IMR-90 (cell line): ENCODE measurements at regions not wholly inside any gene's neighbourhood (a gene's known extent, or its start where the extent isn't known, plus 50 kb on each side); places are given as distances from the start of the nearest gene placed in this dataset.

Source experiments
- ATAC-seq: fragments of 200-7000 bp; cut with Tn5 transposase; 2 replicates; pipeline ENCODE4 v1.9.1; 2020; ENCODE audit warnings: low read depth, mild to moderate bottlenecking, moderate library complexity
- BruUV-seq: library from RNA; stranded (reverse); fragments of 400-500 nt; replicated peaks from 2 replicates; lab custom pipeline; 2021; lab: Mats Ljungman, UMichigan
- CTCF ChIA-PET: fragments of 300-600 bp; formaldehyde crosslinking; extraction: SDS; loops from one replicate; lab custom pipeline; 2021; ENCODE audit warnings: antibody characterized with exemption; lab: Yijun Ruan, JAX
- POLR2A ChIA-PET: fragments of 300-600 bp; sonication (Branson Sonifier 250); formaldehyde crosslinking; loops from one replicate; lab custom pipeline; 2022; ENCODE audit warnings: antibody characterized with exemption; ENCODE audit not compliant: unreplicated experiment; lab: Charles Lee
- DNase-seq: peaks from one replicate; pipeline ENCODE4 v3.0.0; 2013
- H2AFZ ChIP-seq: replicated peaks from 2 replicates; pipeline ENCODE3; 2013; ENCODE audit warnings: low read length, mild to moderate bottlenecking; ENCODE audit not compliant: poor library complexity
- H2AK5ac ChIP-seq: 2 replicates; pipeline ENCODE4 v1.6.1; 2013; ENCODE audit warnings: low read depth, low read length, inconsistent platforms
- H2AK9ac ChIP-seq: replicated peaks from 2 replicates; pipeline ENCODE3; 2013; ENCODE audit warnings: mild to moderate bottlenecking, low read depth, low read length, moderate library complexity; ENCODE audit not compliant: poor library complexity
- H2BK120ac ChIP-seq: 2 replicates; pipeline ENCODE4 v1.6.1; 2013; ENCODE audit warnings: low read depth, low read length, inconsistent platforms
- H2BK15ac ChIP-seq: 3 replicates; pipeline ENCODE4 v1.6.1; 2013; ENCODE audit warnings: low read depth, low read length, inconsistent platforms
- H2BK20ac ChIP-seq: 2 replicates; pipeline ENCODE4 v1.6.1; 2013; ENCODE audit warnings: low read depth, mild to moderate bottlenecking, inconsistent platforms, low read length, moderate library complexity
- H2BK5ac ChIP-seq: 2 replicates; pipeline ENCODE4 v1.6.1; 2013; ENCODE audit warnings: mild to moderate bottlenecking, low read depth, low read length, inconsistent platforms; ENCODE audit not compliant: poor library complexity, severe bottlenecking
- H3K14ac ChIP-seq: replicated peaks from 2 replicates; pipeline ENCODE4 v1.6.1; 2013; ENCODE audit warnings: low read depth, low read length, inconsistent platforms
- H3K18ac ChIP-seq: 2 replicates; pipeline ENCODE4 v1.6.1; 2013; ENCODE audit warnings: low read depth, low read length, control low read depth
- H3K23ac ChIP-seq: 2 replicates; pipeline ENCODE4 v1.6.1; 2013; ENCODE audit warnings: low read depth, low read length, inconsistent platforms
- H3K27ac ChIP-seq: 2 replicates; pipeline ENCODE4 v1.5.1; 2013; ENCODE audit warnings: mild to moderate bottlenecking, control low read depth, low read length; ENCODE audit not compliant: insufficient read depth
- H3K27me3 ChIP-seq: 2 replicates; pipeline ENCODE4 v1.6.1; 2013; ENCODE audit warnings: low read length; ENCODE audit not compliant: control insufficient read depth, insufficient read depth
- H3K36me3 ChIP-seq: 2 replicates; pipeline ENCODE4 v1.6.1; 2013; ENCODE audit warnings: low read length, mixed read lengths; ENCODE audit not compliant: control insufficient read depth, insufficient read depth
- H3K4ac ChIP-seq: 2 replicates; pipeline ENCODE4 v1.6.1; 2013; ENCODE audit warnings: low read depth, low read length, inconsistent platforms
- H3K4me1 ChIP-seq: 2 replicates; pipeline ENCODE4 v1.6.1; 2013; ENCODE audit warnings: low read length, mixed read lengths; ENCODE audit not compliant: control insufficient read depth, insufficient read depth
- H3K4me2 ChIP-seq: 2 replicates; pipeline ENCODE4 v1.6.1; 2013; ENCODE audit warnings: low read depth, mild to moderate bottlenecking, control low read depth, low read length, moderate library complexity
- H3K4me3 ChIP-seq: 2 replicates; pipeline ENCODE4 v1.5.1; 2013; ENCODE audit warnings: low read depth, mild to moderate bottlenecking, control low read depth, low read length, moderate library complexity; ENCODE audit not compliant: insufficient read depth
- H3K56ac ChIP-seq: 2 replicates; pipeline ENCODE4 v1.6.1; 2013; ENCODE audit warnings: low read length, inconsistent platforms; ENCODE audit not compliant: insufficient read depth; ENCODE audit errors: extremely low read depth
- H3K79me1 ChIP-seq, 2 experiments: 2 replicates each; pipeline ENCODE4 v1.6.1; 2013; ENCODE audit warnings: low read length in 2 of 2, inconsistent platforms in 1 of 2, low read depth in 1 of 2
- H3K9ac ChIP-seq: 2 replicates; pipeline ENCODE4 v1.6.1; 2013; ENCODE audit warnings: low read depth, low read length, control low read depth
- H3K9me1 ChIP-seq: 2 replicates; pipeline ENCODE4 v1.6.1; 2013; ENCODE audit warnings: low read length, inconsistent platforms; ENCODE audit not compliant: insufficient read depth
- H3K9me3 ChIP-seq: 2 replicates; pipeline ENCODE4 v1.6.1; 2013; ENCODE audit warnings: low read length; ENCODE audit not compliant: control insufficient read depth, insufficient read depth
- H4K20me1 ChIP-seq: 2 replicates; pipeline ENCODE4 v1.6.1; 2013; ENCODE audit warnings: low read length, inconsistent platforms; ENCODE audit not compliant: insufficient read depth
- H4K5ac ChIP-seq: 2 replicates; pipeline ENCODE4 v1.6.1; 2013; ENCODE audit warnings: mild to moderate bottlenecking, low read depth, low read length, control low read depth
- H4K8ac ChIP-seq, 2 experiments: 2 replicates each; pipeline ENCODE4 v1.6.1; 2013; ENCODE audit warnings: low read depth in 2 of 2, low read length in 2 of 2, control low read depth in 1 of 2, inconsistent platforms in 1 of 2
- H4K91ac ChIP-seq: 2 replicates; pipeline ENCODE4 v1.6.1; 2013; ENCODE audit warnings: low read depth, low read length, inconsistent platforms; ENCODE audit not compliant: insufficient read depth
- BHLHE40 ChIP-seq: fragments of 150-350 bp; IDR thresholded peaks from 2 replicates; pipeline ENCODE4 v1.6.1; 2016; ENCODE audit warnings: mild to moderate bottlenecking, low read depth, low read length
- CHD1 ChIP-seq: IDR thresholded peaks from 2 replicates; pipeline ENCODE4 v1.6.1; 2012; ENCODE audit warnings: low read depth, low read length, improper control_type of control experiment
- FOS ChIP-seq: fragments of 150-350 bp; IDR thresholded peaks from 2 replicates; pipeline ENCODE4 v1.6.1; 2016; ENCODE audit warnings: low read depth, low read length
- MAFK ChIP-seq: IDR thresholded peaks from 2 replicates; pipeline ENCODE4 v1.6.1; 2012; ENCODE audit warnings: low read depth, low read length, improper control_type of control experiment
- MAZ ChIP-seq: IDR thresholded peaks from 2 replicates; pipeline ENCODE4 v1.6.1; 2012; ENCODE audit warnings: low read depth, mild to moderate bottlenecking, low read length, improper control_type of control experiment, moderate library complexity, borderline replicate concordance
- MXI1 ChIP-seq: IDR thresholded peaks from 2 replicates; pipeline ENCODE4 v1.6.1; 2012; ENCODE audit warnings: low read depth, mild to moderate bottlenecking, low read length, moderate library complexity, borderline replicate concordance
- NFE2L2 ChIP-seq: fragments of 150-350 bp; IDR thresholded peaks from 2 replicates; pipeline ENCODE4 v1.6.1; 2016; ENCODE audit warnings: low read depth, mild to moderate bottlenecking, low read length
- POLR2A ChIP-seq: IDR thresholded peaks from 2 replicates; pipeline ENCODE4 v1.6.1; 2012; ENCODE audit warnings: mild to moderate bottlenecking, low read depth, low read length
- RAD21 ChIP-seq: IDR thresholded peaks from 2 replicates; pipeline ENCODE4 v1.6.1; 2012; ENCODE audit warnings: low read length, improper control_type of control experiment
- RCOR1 ChIP-seq: IDR thresholded peaks from 2 replicates; pipeline ENCODE4 v1.6.1; 2012; ENCODE audit warnings: mild to moderate bottlenecking, low read length, improper control_type of control experiment; ENCODE audit not compliant: insufficient replicate concordance
- RFX5 ChIP-seq: IDR thresholded peaks from 2 replicates; pipeline ENCODE4 v1.8.0; 2012; ENCODE audit warnings: low read depth, mild to moderate bottlenecking, low read length, moderate library complexity
- SMC3 ChIP-seq: fragments of 150-350 bp; IDR thresholded peaks from 2 replicates; pipeline ENCODE4 v1.6.1; 2016; ENCODE audit warnings: low read depth, mild to moderate bottlenecking, antibody characterized with exemption, low read length, moderate library complexity
- WGBS, 2 experiments: methylation state at CpG; one replicate each; pipeline versions ENCODE4 v1.1.5 to v1.1.7; 2013; ENCODE audit warnings: missing lambda C conversion rate in 2 of 2; ENCODE audit not compliant: insufficient read length in 1 of 2; ENCODE audit errors: extremely low coverage in 2 of 2; 5-methylcytosine and 5-hydroxymethylcytosine counted together
- dilution Hi-C: fragments of 300-500 bp; cut with HindIII; formaldehyde crosslinking; loops from one replicate; pipeline ENCODE4 v1.14.3; 2018; ENCODE audit warnings: low sequenced_read_pairs; ENCODE audit not compliant: unreplicated experiment
- in situ Hi-C: fragments of 300-500 bp; cut with MboI; formaldehyde crosslinking; loops from 3 replicates; pipeline ENCODE4 v1.14.3; 2019; ENCODE audit warnings: low sequenced_read_pairs, inconsistent platforms, mixed read lengths
- intact Hi-C: fragments of 100-400 bp; cut with micrococcal nuclease; formaldehyde crosslinking; loops from 2 replicates; pipeline ENCODE4 v1.10.0; 2022
- TF ChIP-seq, protein P1 (sequence below): conservative IDR thresholded peaks from 2 replicates; pipeline ENCODE4 v1.5.1; 2012; ENCODE audit warnings: mild to moderate bottlenecking, low read depth, low read length, improper control_type of control experiment
- TF ChIP-seq, protein P2 (sequence below): fragments of 150-350 bp; IDR thresholded peaks from 2 replicates; pipeline ENCODE4 v1.6.1; 2017; ENCODE audit warnings: mild to moderate bottlenecking, antibody characterized with exemption, low read length, low read depth
- TF ChIP-seq, protein P3 (sequence below): fragments of 150-350 bp; IDR thresholded peaks from 2 replicates; pipeline ENCODE4 v1.6.1; 2016; ENCODE audit warnings: low read depth, mild to moderate bottlenecking, low read length, moderate library complexity, borderline replicate concordance

- intact Hi-C loops = no loop called here
- in situ Hi-C loops = no loop called here
- H2BK120ac ChIP-seq = no peak overlapping the region
- BruUV-seq = no TSS peak
- no peak overlapping the region for H2AFZ ChIP-seq
- H2BK20ac ChIP-seq = no peak overlapping the region
- H3K27me3 ChIP-seq = no peaks in the 10 kb centered on the region
- no peaks in the 10 kb centered on the region for H3K4me1 ChIP-seq
- POLR2A ChIA-PET = no interaction called here
- no peak for DNase-seq
- H2BK15ac ChIP-seq = no peak overlapping the region
- H3K18ac ChIP-seq = no peak overlapping the region
- H3K4me2 ChIP-seq = no peak overlapping the region
- no peak overlapping the region for H4K8ac ChIP-seq
- no peaks in the 10 kb centered on the region for H4K20me1 ChIP-seq
- no peak overlapping the region for H4K91ac ChIP-seq
- H3K23ac ChIP-seq = no peak overlapping the region
- H3K79me1 ChIP-seq = no peaks in the 10 kb centered on the region
- no peaks in the 10 kb centered on the region for H3K9me1 ChIP-seq
- dilution Hi-C loops = no loop called here
- H2AK9ac ChIP-seq = no peak overlapping the region
- ATAC-seq = no peak
- H3K9ac ChIP-seq = no peak overlapping the region
- 33% methylated on average over 1 of the region's 6 CpGs; no CpG with 5 or more reads in 1 of the 2 experiments for WGBS, 2 experiments
- H3K27ac ChIP-seq = no peak overlapping the region
- no peak for TF ChIP-seq FOS
- TF ChIP-seq, protein P1, sequence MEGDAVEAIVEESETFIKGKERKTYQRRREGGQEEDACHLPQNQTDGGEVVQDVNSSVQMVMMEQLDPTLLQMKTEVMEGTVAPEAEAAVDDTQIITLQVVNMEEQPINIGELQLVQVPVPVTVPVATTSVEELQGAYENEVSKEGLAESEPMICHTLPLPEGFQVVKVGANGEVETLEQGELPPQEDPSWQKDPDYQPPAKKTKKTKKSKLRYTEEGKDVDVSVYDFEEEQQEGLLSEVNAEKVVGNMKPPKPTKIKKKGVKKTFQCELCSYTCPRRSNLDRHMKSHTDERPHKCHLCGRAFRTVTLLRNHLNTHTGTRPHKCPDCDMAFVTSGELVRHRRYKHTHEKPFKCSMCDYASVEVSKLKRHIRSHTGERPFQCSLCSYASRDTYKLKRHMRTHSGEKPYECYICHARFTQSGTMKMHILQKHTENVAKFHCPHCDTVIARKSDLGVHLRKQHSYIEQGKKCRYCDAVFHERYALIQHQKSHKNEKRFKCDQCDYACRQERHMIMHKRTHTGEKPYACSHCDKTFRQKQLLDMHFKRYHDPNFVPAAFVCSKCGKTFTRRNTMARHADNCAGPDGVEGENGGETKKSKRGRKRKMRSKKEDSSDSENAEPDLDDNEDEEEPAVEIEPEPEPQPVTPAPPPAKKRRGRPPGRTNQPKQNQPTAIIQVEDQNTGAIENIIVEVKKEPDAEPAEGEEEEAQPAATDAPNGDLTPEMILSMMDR = no peak
- TF ChIP-seq, protein P2, sequence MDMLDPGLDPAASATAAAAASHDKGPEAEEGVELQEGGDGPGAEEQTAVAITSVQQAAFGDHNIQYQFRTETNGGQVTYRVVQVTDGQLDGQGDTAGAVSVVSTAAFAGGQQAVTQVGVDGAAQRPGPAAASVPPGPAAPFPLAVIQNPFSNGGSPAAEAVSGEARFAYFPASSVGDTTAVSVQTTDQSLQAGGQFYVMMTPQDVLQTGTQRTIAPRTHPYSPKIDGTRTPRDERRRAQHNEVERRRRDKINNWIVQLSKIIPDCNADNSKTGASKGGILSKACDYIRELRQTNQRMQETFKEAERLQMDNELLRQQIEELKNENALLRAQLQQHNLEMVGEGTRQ = no peak
- TF ChIP-seq MAZ = no peak
- no peak for TF ChIP-seq RFX5
- no peak for TF ChIP-seq POLR2A
- no peak for TF ChIP-seq SMC3
- no peak for TF ChIP-seq MAFK
- no peak for TF ChIP-seq NFE2L2
- TF ChIP-seq, protein P3, sequence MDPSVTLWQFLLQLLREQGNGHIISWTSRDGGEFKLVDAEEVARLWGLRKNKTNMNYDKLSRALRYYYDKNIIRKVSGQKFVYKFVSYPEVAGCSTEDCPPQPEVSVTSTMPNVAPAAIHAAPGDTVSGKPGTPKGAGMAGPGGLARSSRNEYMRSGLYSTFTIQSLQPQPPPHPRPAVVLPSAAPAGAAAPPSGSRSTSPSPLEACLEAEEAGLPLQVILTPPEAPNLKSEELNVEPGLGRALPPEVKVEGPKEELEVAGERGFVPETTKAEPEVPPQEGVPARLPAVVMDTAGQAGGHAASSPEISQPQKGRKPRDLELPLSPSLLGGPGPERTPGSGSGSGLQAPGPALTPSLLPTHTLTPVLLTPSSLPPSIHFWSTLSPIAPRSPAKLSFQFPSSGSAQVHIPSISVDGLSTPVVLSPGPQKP = no peak
- no peak for TF ChIP-seq RCOR1
- TF ChIP-seq RAD21 = no peak
- no peak for TF ChIP-seq MXI1
- no peak for TF ChIP-seq CHD1
- no peak for TF ChIP-seq BHLHE40
- H2BK5ac ChIP-seq = no peak overlapping the region
- no peak overlapping the region for H3K4me3 ChIP-seq
- no peak overlapping the region for H4K5ac ChIP-seq
- H2AK5ac ChIP-seq = no peak overlapping the region
- no peak overlapping the region for H3K4ac ChIP-seq
- CTCF ChIA-PET = no interaction called here
- H3K36me3 ChIP-seq = no peaks in the 10 kb centered on the region
- peaks cover 12% of the 10 kb centered on the region for H3K9me3 ChIP-seq
- no peak overlapping the region for H3K56ac ChIP-seq
- no peak overlapping the region for H3K14ac ChIP-seq
Measured at GRCh38 chr3:5677555-5677954, 490.0 kb downstream of the EDEM1 start.
